Posterior vena cava (tissue), 2 donors: ENCODE measurements at regions not wholly inside any gene's neighbourhood (a gene's known extent, or its start where the extent isn't known, plus 50 kb on each side); places are given as distances from the start of the nearest gene placed in this dataset.
"Not testable (repeated sequence)": the region's sequence is repeated elsewhere in the genome, so short reads cannot be mapped to it uniquely, and the experiment has no call there.

Experiments
- DNase-seq: peaks from one replicate; pipeline ENCODE4 v3.0.0-alpha.2; 2020; ENCODE audit warnings: low spot score
- intact Hi-C, 2 donors: fragments of 100-400 bp; cut with DNase I; formaldehyde crosslinking; loops; one replicate each; pipeline versions ENCODE4 v1.14.1 to v1.14.2; 2022 to 2023
- donor health status: DM: yes; HTN: yes; CAD: no.
- donor health status: DM: yes; HTN: yes; CAD: no.

DNA sequence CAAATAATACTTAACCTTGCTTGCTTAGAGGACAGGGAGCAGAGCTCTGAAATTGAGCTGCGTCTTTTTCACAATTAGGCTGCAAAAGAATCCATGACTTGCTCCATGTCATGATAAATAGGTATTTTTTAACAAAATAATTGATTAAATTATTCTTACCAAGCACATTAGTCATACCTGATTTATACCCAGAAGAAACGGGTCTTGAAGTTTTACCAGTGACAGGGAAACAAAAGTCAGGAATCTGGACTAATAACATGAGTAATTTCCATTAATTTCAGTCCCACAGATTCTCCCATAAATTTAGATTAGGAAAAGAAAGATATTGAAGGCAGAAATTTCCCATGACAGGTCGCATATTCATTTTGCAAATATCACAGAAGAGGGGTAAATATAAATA lies 85.0 kb upstream of the BMP5 start:
- intact Hi-C loops, result no loop called here
- DNase-seq, result no peak

DNA sequence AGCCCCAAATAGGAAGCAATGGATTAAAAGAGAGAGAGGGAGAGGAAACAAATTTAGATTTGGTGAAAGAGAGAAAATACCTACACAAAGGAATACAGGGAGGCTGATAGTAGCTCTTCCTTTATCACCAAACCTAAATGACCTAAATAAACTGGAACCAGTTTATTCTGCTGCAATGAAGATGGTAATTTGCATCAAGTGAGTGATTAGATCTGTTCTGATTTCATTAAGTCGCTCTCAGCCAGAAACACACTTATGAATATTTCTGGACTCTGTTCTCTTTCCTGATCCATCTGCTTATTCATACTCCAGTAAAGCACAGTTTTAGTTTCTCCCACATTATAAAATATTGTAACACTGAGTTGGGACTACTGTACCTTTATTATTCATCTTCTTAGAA lies 83.4 kb upstream of the BMP5 start:
- intact Hi-C loops, result loop anchor here in 1 of 2 donors (10.0 kb wide), 1 partner anchor 514 kb away; no protein-coding TSS in a partner anchor
- no peak for DNase-seq

DNA sequence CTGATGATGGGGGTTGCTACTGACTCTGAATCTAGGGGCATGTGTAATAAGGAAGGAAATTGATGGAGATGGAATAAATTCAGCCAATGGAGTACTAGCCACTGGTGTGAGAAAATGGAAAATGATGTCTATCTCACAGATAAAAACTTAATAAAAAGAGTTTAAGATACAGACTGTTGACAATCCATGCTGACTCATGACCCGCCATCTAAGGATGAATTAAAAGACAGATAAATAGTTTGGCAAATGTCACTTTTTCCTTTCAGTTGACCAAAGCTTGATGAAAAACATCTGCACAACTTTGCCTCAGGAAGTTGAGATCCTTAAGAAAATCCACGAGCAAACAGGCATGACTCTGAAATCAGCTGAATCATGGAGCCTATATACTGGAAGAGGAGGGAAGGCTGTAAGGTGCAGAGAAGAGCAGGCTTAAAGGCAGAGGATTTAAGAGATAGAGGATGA lies 82.6 kb upstream of the BMP5 start:
- intact Hi-C loops, result loop anchor here in 1 of 2 donors (10.0 kb wide), 1 partner anchor 513 kb away; no protein-coding TSS in a partner anchor
- DNase-seq, result no peak

DNA sequence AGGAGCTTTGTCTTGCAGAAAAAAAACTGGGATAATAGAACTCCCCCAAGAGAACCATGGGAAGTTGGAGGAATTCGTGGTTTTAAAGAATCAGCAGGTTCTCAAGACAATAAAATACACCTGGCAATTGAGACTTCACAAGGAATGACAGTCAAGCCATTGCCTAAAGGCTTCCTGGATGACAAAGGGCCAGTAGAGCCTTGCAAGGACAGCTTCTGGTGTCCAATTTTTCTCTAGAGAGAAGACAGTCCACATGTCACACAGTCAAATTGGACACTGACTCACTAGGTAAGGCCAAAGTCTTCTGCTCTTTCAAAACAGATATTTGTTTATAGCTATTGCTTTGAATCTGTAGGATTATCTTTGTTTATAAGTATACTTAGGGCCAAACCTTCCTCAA lies 80.3 kb upstream of the BMP5 start:
- intact Hi-C loops, result loop anchor here in 1 of 2 donors (10.0 kb wide), 1 partner anchor 511 kb away; no protein-coding TSS in a partner anchor
- DNase-seq, result no peak

DNA sequence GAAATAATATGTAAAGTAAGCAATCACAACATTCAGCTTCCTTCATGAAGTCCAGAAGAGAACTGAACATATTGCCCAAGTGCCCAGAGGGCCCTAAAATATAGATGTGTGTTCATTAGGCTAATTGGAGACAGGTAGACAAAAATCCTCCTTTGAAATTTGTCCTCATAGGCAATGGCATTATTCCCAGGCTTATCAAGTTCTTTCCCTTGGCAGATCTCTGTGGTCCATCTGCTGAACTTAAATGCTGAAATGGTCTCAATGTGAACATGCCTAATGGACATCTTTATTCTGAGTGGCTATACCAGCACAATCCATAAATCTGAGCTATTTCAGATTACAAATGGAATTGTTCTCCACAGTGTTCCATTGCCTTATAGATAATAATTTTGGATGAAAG lies 79.0 kb upstream of the BMP5 start:
- intact Hi-C loops, result loop anchor here in 1 of 2 donors (10.0 kb wide), 1 partner anchor 510 kb away; no protein-coding TSS in a partner anchor

DNA sequence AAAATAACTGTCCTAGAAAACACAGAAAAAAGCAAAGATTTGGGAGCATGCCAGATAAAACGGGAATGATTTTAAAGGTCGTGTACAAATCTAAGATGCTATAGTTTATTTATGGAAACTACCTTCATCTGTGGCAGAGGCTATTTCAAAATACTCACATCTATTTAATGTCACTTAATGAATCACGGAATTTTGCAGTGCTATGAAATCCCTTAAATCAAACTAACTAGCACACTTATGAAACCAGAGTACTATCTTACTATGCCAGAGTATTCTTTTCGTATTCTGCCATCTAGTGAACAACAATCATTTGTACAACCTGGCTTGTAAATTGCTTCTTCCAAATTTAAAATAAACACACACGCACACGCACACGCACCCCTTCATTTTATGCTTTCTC lies 77.9 kb upstream of the BMP5 start:
- no peak for DNase-seq
- intact Hi-C loops, result loop anchor here in 1 of 2 donors (10.0 kb wide), 1 partner anchor 509 kb away; no protein-coding TSS in a partner anchor

More for the DNA sequence above, 79.0 kb upstream of the BMP5 start:
- no peak for DNase-seq

DNA sequence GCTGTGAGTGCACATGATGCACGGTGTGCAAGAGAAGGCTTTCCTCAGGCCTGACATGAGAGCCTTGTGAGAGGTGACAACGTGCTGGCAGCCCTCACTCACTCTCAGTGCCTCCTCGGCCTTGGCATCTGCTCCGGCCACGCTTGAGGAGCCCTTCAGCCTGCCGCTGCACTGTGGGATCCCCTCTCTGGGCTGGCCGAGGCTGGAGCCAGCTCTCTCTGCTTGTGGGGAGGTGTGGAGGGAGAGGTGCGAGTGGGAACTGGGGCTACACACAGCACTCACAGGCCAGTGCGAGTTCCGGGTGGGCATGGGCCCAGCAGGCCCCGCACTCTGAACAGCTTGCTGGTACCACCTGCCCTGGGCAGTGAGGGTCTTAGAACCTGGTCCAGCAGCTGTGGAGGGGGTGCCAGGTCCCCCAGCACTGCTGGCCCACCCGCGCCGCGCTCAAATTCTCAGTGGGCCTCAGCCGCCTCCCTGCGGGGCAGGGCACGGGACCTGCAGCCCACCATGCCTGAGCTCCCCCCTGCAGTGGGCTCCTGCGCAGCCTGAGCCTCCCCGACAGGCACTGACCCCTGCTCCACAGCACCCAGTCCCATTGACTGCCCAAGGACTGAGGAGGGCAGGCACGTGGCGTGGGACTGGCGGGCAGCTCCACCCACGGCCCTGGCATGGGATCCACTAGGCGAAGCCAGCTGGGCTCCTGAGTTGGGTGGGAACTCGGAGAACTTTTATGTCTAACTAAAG lies 74.9 kb upstream of the BMP5 start:
- intact Hi-C loops, result loop anchor here in 1 of 2 donors (10.0 kb wide), 1 partner anchor 505 kb away; no protein-coding TSS in a partner anchor
- no peak for DNase-seq

DNA sequence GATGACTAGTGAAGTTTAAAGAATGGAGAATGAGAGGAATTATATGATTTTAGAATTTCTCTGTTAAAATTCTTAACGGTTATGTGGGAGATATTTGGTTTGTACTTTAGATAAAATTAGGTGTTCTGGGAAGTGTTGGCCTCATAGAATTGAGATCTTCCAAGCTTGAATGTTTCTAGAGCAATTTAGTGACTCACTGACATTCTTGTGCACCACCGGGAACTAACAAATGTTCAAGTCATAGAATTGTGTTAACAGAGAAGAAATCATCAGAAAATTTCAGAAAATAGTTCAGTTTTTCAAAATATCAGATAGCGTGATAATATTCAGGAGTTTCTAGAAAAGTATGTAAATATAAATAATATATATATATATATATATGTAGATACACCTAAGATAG lies 67.9 kb upstream of the BMP5 start:
- intact Hi-C loops, result no loop called here
- no peak for DNase-seq

DNA sequence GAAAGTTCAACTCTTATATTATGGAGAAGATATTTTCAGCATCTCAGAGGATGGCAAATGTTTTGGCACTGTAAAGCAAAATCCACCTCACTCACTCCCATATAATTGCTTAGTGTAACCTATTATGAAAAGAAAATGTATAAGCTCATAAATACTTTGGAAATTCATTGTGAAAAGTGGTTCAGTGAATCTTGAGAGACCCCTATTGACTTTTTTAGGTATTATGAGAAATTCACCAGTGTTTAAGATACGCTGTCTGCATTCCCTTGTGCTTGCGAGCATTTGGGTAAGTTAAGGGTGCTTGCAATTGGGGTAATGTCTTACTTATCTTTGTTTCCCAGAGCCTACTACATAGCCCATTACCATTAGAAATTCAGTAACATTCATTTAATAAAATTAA lies 66.3 kb upstream of the BMP5 start:
- no peak for DNase-seq
- intact Hi-C loops, result no loop called here

DNA sequence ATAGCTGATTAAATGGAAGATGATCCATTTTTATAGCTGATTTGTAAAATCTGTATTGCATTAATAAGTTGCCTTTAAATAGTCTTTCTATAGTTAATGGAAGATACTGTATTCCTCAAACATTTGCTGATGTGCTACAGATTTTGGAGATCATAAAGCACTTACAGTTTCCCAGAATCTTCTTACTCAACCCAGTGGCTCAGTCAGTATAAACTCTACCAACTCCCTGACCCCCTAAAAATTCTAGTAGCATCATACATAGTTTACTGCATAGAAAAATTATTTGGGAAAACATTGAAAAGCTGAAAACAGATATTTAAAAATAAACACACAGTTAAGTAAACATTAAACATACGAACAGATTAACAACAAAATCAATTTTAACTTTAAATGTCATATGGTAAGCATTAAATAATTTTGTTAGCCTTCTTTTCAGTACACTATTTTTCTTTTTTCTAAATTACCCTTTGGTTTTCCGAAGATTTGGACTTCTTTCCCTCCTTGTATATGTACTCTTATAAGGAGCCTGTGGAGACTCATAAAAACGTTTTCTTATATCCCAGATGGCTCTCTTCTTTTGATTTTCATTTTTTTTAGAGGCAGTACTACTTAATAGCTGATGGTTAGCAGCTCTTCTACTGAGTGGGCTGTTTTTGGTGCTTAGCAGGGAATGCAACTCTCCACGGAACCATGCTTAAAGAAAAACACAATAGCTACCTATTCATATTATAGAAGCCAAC lies 62.7 kb upstream of the BMP5 start:
- intact Hi-C loops, result no loop called here
- no peak for DNase-seq

DNA sequence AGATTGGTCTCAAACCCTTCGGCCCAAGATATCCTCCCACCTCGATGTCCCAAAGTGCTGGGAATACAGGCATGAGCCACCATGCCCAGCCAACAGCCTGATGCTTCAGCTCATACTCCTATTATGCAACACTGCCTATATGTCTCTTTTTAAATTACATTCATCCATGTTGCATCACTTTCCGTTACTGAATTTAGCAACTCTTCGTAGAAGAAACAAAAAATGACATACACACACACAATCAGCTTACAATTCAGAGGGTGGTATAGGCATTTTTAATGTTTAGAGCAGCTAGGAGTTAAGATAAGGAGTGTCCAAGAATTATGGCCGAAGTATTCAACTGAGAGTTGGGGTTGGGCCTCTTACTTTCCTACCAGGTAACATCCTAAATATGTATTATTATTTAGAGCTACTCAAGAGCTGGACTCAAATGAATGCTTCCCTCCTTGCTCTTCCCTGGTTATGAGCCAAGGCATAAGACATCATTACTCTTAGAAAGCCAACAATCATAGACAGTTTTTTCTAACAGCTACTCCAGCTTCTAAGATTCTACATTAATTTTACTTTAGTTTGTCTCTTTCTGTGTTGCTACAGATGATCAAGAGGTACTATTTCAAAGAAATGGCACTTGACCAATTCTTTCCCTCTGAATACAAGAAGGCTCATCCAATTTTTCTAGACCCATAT lies 62.0 kb upstream of the BMP5 start:
- DNase-seq, result no peak
- intact Hi-C loops, result no loop called here

DNA sequence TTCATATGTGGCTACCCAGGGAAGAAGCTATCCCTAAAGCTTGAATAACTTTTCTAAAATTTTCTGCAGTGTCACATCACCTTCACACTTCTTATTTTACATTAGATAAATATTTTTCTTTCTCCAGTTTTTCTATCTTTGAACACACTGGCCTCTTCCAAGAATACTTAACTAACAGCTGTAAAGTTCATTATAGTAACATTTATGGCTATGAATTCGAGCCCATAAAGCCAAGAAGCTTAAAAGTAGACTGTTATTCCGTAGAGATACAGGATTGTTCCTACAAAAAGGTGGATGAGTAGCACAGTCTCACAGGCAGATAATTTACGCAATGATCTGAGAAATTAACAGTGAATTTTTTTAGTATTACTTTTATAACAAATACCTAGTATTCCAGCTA lies 55.7 kb upstream of the BMP5 start:
- intact Hi-C loops, result no loop called here

DNA sequence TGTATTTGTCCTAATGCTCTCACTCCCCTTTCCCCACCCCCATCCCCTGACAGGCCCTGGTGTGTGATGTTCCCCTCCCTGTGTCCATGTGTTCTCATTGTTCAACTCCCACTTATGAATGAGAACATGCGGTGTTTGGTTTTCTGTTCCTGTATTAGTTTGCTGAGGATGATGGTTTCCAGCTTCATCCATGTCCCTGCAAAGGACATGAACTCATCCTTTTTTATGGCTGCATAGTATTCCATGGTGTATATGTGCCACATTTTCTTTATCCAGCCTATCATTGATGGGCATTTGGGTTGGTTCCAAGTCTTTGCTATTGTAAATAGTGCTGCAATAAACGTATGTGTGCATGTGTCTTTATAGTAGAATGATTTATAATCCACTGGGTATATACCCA lies 52.3 kb upstream of the BMP5 start:
- intact Hi-C loops, DNase-seq: not testable (repeated sequence)

More for the DNA sequence above, 55.7 kb upstream of the BMP5 start:
- DNase-seq, result no peak

DNA sequence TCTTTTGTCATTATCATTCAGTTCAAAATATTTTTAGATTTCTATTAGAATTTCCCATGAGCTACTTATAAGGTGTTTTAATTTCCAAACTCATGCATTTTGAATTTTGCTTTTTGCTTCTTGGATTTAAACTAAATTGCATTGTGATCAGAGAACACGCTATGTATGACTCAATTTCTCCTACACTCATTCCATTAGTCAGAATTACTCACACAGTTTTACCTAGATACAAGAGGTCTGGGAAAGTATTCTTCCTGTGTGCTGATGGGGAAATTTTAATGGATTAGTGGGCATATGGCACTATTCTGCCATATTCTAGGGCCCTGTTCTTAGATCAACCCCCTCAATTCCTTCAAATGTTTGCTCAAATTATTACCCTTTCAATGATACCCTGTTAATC lies 49.9 kb upstream of the BMP5 start:
- DNase-seq, result no peak
- intact Hi-C loops, result no loop called here
